Peyer's patch (tissue), 4 donors: ENCODE measurements at regions not wholly inside any gene's neighbourhood (a gene's known extent, or its start where the extent isn't known, plus 50 kb on each side); places are given as distances from the start of the nearest gene placed in this dataset.

Experiments
- POLR2A ChIP-seq, 2 donors: fragments of 450-650 bp; IDR thresholded peaks; one replicate each; pipeline ENCODE4 v1.5.1; 2017; ENCODE audit warnings: antibody characterized with exemption in 2 of 2, mild to moderate bottlenecking in 2 of 2, moderate library complexity in 2 of 2
- TF ChIP-seq, protein P1 (sequence below), 6 experiments: fragments of 450-650 bp in 4 of 6; fragments of 200-600 bp in 2 of 6; sonication (generic) in 1 of 6; IDR thresholded peaks; one replicate each; pipeline ENCODE4 v1.5.1; 2017 to 2019; ENCODE audit warnings: antibody characterized with exemption in 6 of 6, mild to moderate bottlenecking in 3 of 6, moderate library complexity in 1 of 6

DNA sequence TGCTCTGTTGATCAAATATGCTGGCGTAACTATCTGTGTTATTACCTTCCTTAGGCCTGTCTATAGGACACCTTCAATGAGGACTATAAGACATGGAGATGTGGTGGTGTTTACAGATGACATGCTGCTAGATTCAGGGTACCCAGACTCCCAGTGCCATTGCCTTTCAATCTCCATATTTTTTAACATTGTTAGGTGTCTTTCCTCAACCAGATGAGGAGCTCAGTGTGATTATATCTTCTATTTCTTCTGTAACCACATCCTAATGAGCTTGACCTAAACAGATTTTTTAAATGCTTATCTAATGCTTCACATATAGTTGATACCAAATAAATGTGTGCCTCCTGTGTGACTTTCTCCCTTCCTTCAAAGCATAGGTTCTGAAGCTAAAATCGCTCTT lies 730.1 kb upstream of the NR2F2 start:
- TF ChIP-seq, protein P1, sequence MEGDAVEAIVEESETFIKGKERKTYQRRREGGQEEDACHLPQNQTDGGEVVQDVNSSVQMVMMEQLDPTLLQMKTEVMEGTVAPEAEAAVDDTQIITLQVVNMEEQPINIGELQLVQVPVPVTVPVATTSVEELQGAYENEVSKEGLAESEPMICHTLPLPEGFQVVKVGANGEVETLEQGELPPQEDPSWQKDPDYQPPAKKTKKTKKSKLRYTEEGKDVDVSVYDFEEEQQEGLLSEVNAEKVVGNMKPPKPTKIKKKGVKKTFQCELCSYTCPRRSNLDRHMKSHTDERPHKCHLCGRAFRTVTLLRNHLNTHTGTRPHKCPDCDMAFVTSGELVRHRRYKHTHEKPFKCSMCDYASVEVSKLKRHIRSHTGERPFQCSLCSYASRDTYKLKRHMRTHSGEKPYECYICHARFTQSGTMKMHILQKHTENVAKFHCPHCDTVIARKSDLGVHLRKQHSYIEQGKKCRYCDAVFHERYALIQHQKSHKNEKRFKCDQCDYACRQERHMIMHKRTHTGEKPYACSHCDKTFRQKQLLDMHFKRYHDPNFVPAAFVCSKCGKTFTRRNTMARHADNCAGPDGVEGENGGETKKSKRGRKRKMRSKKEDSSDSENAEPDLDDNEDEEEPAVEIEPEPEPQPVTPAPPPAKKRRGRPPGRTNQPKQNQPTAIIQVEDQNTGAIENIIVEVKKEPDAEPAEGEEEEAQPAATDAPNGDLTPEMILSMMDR (IDR thresholded peaks at IDR 0.05) = no peak
- no peak for TF ChIP-seq POLR2A (IDR thresholded peaks at IDR 0.05)
